ENCODE measurements at regions not wholly inside any gene's neighbourhood (a gene's known extent, or its start where the extent isn't known, plus 50 kb on each side); places are given as distances from the start of the nearest gene placed in this dataset.

DNA sequence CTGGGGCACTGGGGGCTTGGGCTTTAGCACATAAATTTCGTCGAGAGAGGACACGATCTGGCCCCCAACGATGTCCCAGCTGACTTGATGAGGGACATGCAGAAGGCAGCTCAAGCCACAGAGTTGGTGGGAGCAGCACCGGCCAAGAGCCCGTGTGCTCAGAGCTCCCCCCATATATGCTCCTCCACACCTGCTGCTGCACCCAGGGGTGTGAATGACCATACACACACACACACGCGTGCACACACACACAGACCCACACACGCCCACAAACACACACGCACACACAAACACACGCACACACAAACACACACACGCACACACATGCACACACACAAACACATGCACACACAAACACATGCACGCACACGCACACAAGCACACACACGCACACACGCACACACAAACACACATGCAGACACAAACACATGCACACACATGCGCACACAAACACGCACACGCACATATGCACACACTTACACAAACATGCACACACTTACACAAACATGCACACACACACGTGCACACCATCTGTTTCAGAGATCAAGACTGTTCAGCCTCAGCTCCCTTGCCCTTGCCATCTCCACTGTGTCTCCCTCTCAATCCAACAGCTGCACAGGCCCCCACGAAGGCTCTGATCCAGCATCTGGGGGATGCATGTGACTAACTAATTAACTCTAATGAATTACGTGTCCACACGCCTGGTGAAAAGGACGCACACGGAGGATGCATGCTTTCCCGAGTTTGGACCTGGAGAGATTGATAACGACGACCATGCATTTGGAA, 85.6 kb upstream of the TNRC6C start:
- 88% methylated on average over 28 of the region's 28 CpGs; no CpG with 5 or more reads in 1 of the 2 experiments for WGBS, 2 experiments (ENCODE audit: extremely low coverage in 1 of 2, insufficient coverage in 1 of 2, insufficient read length in 1 of 2, insufficient replicate concordance in 2 of 2, low coverage in 1 of 2, low lambda C conversion rate in 2 of 2, missing lambda C conversion rate in 1 of 2)
- FAIRE-seq, result no peak
- Histone ChIP-seq H4K5ac (ENCODE audit: insufficient read length, low read depth, low read length) (no peak overlapping the region), H3K27ac (ENCODE audit: low read depth, low read length) (no peak overlapping the region), H3K23ac (ENCODE audit: insufficient read length) (no peak overlapping the region), H4K20me1 (replicated peaks in 1 of 2; ENCODE audit: control insufficient read depth in 1 of 2, insufficient read depth in 2 of 2, low read length in 2 of 2) (peaks cover 0 to 4% of the 10 kb centered on the region in 2 experiments), H2AFZ (ENCODE audit: low read length) (no peak overlapping the region), H3K4me1 (replicated peaks in 1 of 4; ENCODE audit: control insufficient read depth in 3 of 4, insufficient read depth in 4 of 4, low read length in 3 of 4) (peaks cover 0 to 4% (median 2%) of the 10 kb centered on the region in 4 experiments; a peak in 5 of 7 replicates), H3K18ac (ENCODE audit: extremely low read depth, low read length) (no peak overlapping the region), H2BK120ac (replicated peaks; ENCODE audit: low read depth, low read length) (no peak overlapping the region), H3K9me3 (ENCODE audit: insufficient read depth in 2 of 2, low read depth in 1 of 2, low read length in 1 of 2) (peaks cover 8 to 10% of the 10 kb centered on the region in 2 experiments; a peak in 2 of 4 replicates), H4K8ac (ENCODE audit: extremely low read depth, insufficient read depth, low read length) (no peak overlapping the region; the same call in none of the 2 replicates), H3K56ac (replicated peaks; ENCODE audit: insufficient read length, low read depth, low read length) (no peak overlapping the region), H3K79me2 (ENCODE audit: control insufficient read depth in 1 of 2, insufficient read depth in 2 of 2, low read length in 2 of 2) (no peaks in the 10 kb centered on the region), H2BK15ac (ENCODE audit: low read length) (peak overlapping the region; percentile 62), H3K4me2 (ENCODE audit: insufficient read depth in 1 of 2, low read depth in 2 of 2, low read length in 2 of 2) (no peak overlapping the region), H3K79me1 (ENCODE audit: low read depth, low read length) (no peaks in the 10 kb centered on the region), H2BK5ac (ENCODE audit: low read depth, low read length) (no peak overlapping the region), H3K27me3 (replicated peaks in 1 of 4; ENCODE audit: control insufficient read depth in 3 of 4, extremely low read depth in 1 of 4, insufficient read depth in 3 of 4, low read length in 3 of 4) (peaks cover 0 to 2% (median 0%) of the 10 kb centered on the region in 4 experiments; a peak in 1 of 7 replicates), H4K91ac (replicated peaks; ENCODE audit: insufficient read length, low read length) (peak overlapping the region; percentile 75), H3K9ac (replicated peaks in 1 of 4; ENCODE audit: extremely low read depth in 1 of 4, low read depth in 3 of 4, low read length in 3 of 4) (no peak overlapping the region), H3K14ac (ENCODE audit: insufficient read length) (no peak overlapping the region), H2BK20ac (ENCODE audit: low read length) (no peak overlapping the region), H3K23me2 (ENCODE audit: low read depth, low read length) (peaks cover 5% of the 10 kb centered on the region; the same call in 1 of the 2 replicates), H3K4me3 (ENCODE audit: extremely low read depth in 1 of 4, insufficient read depth in 2 of 4, low read depth in 3 of 4, low read length in 4 of 4) (no peak overlapping the region), H3K4ac (replicated peaks; ENCODE audit: insufficient read length, low read depth, low read length) (peak overlapping the region; percentile 13), H2AK5ac (ENCODE audit: low read depth, low read length) (peak overlapping the region; percentile 49), H3K36me3 (ENCODE audit: control insufficient read depth in 2 of 4, insufficient read depth in 4 of 4, low read length in 3 of 4) (no peaks in the 10 kb centered on the region), H2BK12ac (ENCODE audit: low read depth, low read length) (peak overlapping the region; percentile 41; the same call in 1 of the 2 replicates)
- no peak for TF ChIP-seq TCF12 (IDR thresholded peaks at IDR 0.05; ENCODE audit: low read depth, low read length)
- ChIA-PET CTCF (ENCODE audit: partially characterized antibody) (interaction anchor here (0.6 kb wide), 4 partner anchors 150 to 373 kb away, joined by 3 read pairs; no protein-coding TSS in a partner anchor), POLR2A (ENCODE audit: partially characterized antibody) (no interaction called here)
- DNase-seq (ENCODE audit: low read depth in 1 of 2, low spot score in 2 of 2), result no peak
